SU-DHL-6 (cell line): ENCODE measurements at regions not wholly inside any gene's neighbourhood (a gene's known extent, or its start where the extent isn't known, plus 50 kb on each side); places are given as distances from the start of the nearest gene placed in this dataset.

Source experiments
- CTCF ChIP-seq: fragments of 200-600 bp; sonication (generic); IDR thresholded peaks from one replicate; pipeline ENCODE4 v1.5.1; 2017; ENCODE audit warnings: antibody characterized with exemption, mild to moderate bottlenecking, low read length, moderate library complexity; ENCODE audit not compliant: insufficient read depth, poor library complexity, severe bottlenecking
- EZH2phosphoT487 ChIP-seq: fragments of 200-600 bp; sonication (generic), shearing (Covaris generic); conservative IDR thresholded peaks from 2 replicates; pipeline ENCODE4 v1.6.1; 2018; ENCODE audit warnings: mild to moderate bottlenecking, antibody characterized with exemption, low read length, moderate library complexity, mixed read lengths

DNA sequence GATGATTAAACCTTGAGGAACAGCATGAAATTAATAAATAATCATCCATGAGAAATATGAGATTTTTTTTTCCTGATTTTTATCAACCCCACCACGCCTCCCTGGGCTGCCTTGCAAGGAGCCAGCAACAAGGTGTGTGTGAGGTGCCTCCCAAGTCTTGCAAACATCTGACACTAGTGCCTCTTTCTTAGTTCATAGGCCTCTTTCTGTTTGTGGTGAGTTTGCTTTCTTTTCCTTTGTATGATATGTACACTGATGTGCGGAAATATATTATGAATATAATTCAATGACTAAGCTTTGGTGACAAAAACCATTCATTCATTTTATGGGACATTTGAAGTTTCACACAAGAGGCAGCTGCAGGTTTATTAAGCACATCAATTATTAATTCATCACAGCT is 63.2 kb upstream of the SYNDIG1 start:
- TF ChIP-seq CTCF (no peak), EZH2phosphoT487 (no peak)
